Liver (tissue), 8 donors: ENCODE measurements at regions not wholly inside any gene's neighbourhood (a gene's known extent, or its start where the extent isn't known, plus 50 kb on each side); places are given as distances from the start of the nearest gene placed in this dataset.

Source experiments
- DNase-seq: peaks from one replicate; pipeline ENCODE4 v3.0.0-alpha.2; 2017; ENCODE audit warnings: low spot score
- H3K27ac ChIP-seq, 2 donors: one replicate each; pipeline ENCODE4 v1.7.0; 2013; ENCODE audit warnings: inconsistent platforms in 2 of 2, low read length in 2 of 2, control low read depth in 1 of 2, low read depth in 1 of 2, mild to moderate bottlenecking in 1 of 2
- H3K27me3 ChIP-seq, 4 donors: one replicate each; pipeline versions ENCODE4 v1.6.1 to v1.7.0; 2013; ENCODE audit warnings: low read length in 3 of 4, inconsistent platforms in 1 of 4, mild to moderate bottlenecking in 1 of 4, moderate library complexity in 1 of 4; ENCODE audit not compliant: control insufficient read depth in 4 of 4, insufficient read depth in 4 of 4
- H3K36me3 ChIP-seq, 4 donors: one replicate each; pipeline versions ENCODE4 v1.6.1 to v1.7.0; 2013; ENCODE audit warnings: low read length in 3 of 4, mild to moderate bottlenecking in 3 of 4, low read depth in 1 of 4, moderate library complexity in 1 of 4; ENCODE audit not compliant: control insufficient read depth in 4 of 4, insufficient read depth in 3 of 4
- H3K4me1 ChIP-seq, 4 donors: one replicate each; pipeline versions ENCODE4 v1.6.1 to v1.7.0; 2013; ENCODE audit warnings: low read length in 3 of 4, mild to moderate bottlenecking in 3 of 4, moderate library complexity in 1 of 4; ENCODE audit not compliant: control insufficient read depth in 4 of 4, insufficient read depth in 4 of 4
- H3K4me3 ChIP-seq, 3 donors: one replicate each; pipeline versions ENCODE4 v1.6.1 to v1.7.0; 2013; ENCODE audit warnings: low read length in 3 of 3, control low read depth in 1 of 3, low read depth in 1 of 3, mild to moderate bottlenecking in 1 of 3
- H3K9ac ChIP-seq, 2 donors: one replicate each; pipeline ENCODE4 v1.7.0; 2013; ENCODE audit warnings: low read length in 2 of 2, mild to moderate bottlenecking in 2 of 2, moderate library complexity in 2 of 2, control low read depth in 1 of 2, low read depth in 1 of 2
- H3K9me3 ChIP-seq, 4 donors: one replicate each; pipeline versions ENCODE4 v1.6.1 to v1.7.0; 2013; ENCODE audit warnings: low read length in 3 of 4; ENCODE audit not compliant: control insufficient read depth in 4 of 4
- ATF3 ChIP-seq: IDR thresholded peaks from 2 replicates; pipeline ENCODE4 v1.6.1; 2016; ENCODE audit warnings: antibody characterized with exemption
- CTCF ChIP-seq: fragments of 150-350 bp; IDR thresholded peaks from 2 replicates; pipeline ENCODE4 v1.5.1; 2017; ENCODE audit warnings: improper control_type of control experiment, low read depth, low read length; ENCODE audit not compliant: missing input control
- EGR1 ChIP-seq, 2 donors: IDR thresholded peaks; 2 replicates each; pipeline ENCODE4 v1.6.1; 2016 to 2018; ENCODE audit warnings: antibody characterized with exemption in 2 of 2, low read depth in 2 of 2
- FOXA1 ChIP-seq: IDR thresholded peaks from 2 replicates; pipeline ENCODE4 v1.6.1; 2016; ENCODE audit warnings: antibody characterized with exemption
- FOXA2 ChIP-seq: IDR thresholded peaks from 2 replicates; pipeline ENCODE4 v1.6.1; 2016; ENCODE audit warnings: antibody characterized with exemption
- GABPA ChIP-seq, 2 donors: IDR thresholded peaks in 1 of 2; conservative IDR thresholded peaks in 1 of 2; 2 replicates each; pipeline ENCODE4 v1.6.1; 2016; ENCODE audit warnings: antibody characterized with exemption in 2 of 2, mild to moderate bottlenecking in 1 of 2, moderate library complexity in 1 of 2
- HNF4A ChIP-seq, 2 donors: conservative IDR thresholded peaks; 2 replicates each; pipeline ENCODE4 v1.6.1; 2016; ENCODE audit warnings: antibody characterized with exemption in 2 of 2, mild to moderate bottlenecking in 2 of 2
- HNF4G ChIP-seq: IDR thresholded peaks from 2 replicates; pipeline ENCODE4 v1.6.1; 2016; ENCODE audit warnings: antibody characterized with exemption
- JUND ChIP-seq, 2 donors: IDR thresholded peaks; 2 replicates each; pipeline ENCODE4 v1.6.1; 2016; ENCODE audit warnings: antibody characterized with exemption in 2 of 2
- MAX ChIP-seq: IDR thresholded peaks from 2 replicates; pipeline ENCODE4 v1.6.1; 2016; ENCODE audit warnings: antibody characterized with exemption
- NR2F2 ChIP-seq: IDR thresholded peaks from 2 replicates; pipeline ENCODE4 v1.6.1; 2016; ENCODE audit warnings: antibody characterized with exemption
- RAD21 ChIP-seq, 2 donors: IDR thresholded peaks; 2 replicates each; pipeline ENCODE4 v1.6.1; 2016; ENCODE audit warnings: antibody characterized with exemption in 2 of 2, mild to moderate bottlenecking in 2 of 2
- REST ChIP-seq: IDR thresholded peaks from 2 replicates; pipeline ENCODE4 v1.6.1; 2016; ENCODE audit warnings: antibody characterized with exemption, mild to moderate bottlenecking
- RXRA ChIP-seq, 2 donors: IDR thresholded peaks; 2 replicates each; pipeline ENCODE4 v1.6.1; 2017 to 2018; ENCODE audit warnings: antibody characterized with exemption in 2 of 2, mild to moderate bottlenecking in 1 of 2
- SP1 ChIP-seq: IDR thresholded peaks from 2 replicates; pipeline ENCODE4 v1.6.1; 2018; ENCODE audit warnings: antibody characterized with exemption, mild to moderate bottlenecking
- TAF1 ChIP-seq: conservative IDR thresholded peaks from 2 replicates; pipeline ENCODE4 v1.6.1; 2016; ENCODE audit warnings: antibody characterized with exemption, mild to moderate bottlenecking
- YY1 ChIP-seq: IDR thresholded peaks from 2 replicates; pipeline ENCODE4 v1.6.1; 2016; ENCODE audit warnings: antibody characterized with exemption, mild to moderate bottlenecking
- ZBTB33 ChIP-seq: IDR thresholded peaks from 2 replicates; pipeline ENCODE4 v1.6.1; 2016; ENCODE audit warnings: antibody characterized with exemption
- WGBS: extraction: QIAGEN DNeasy Blood & Tissue Kit; methylation state at CpG from one replicate; pipeline ENCODE4 v1.1.7; 2013; 5-methylcytosine and 5-hydroxymethylcytosine counted together
- donor health status: healthy.
- donor health status: healthy.
- donor health status: healthy.
- donor health status: healthy.
- donor health status: healthy.

GRCh38 chrX:35665311-35665710 is 132.8 kb upstream of the MAGEB16 start:
- no peaks in the 10 kb centered on the region for H3K27me3 ChIP-seq
- no peaks in the 10 kb centered on the region for H3K4me1 ChIP-seq
- no peak for DNase-seq
- no peak overlapping the region for H3K27ac ChIP-seq
- no peaks in the 10 kb centered on the region for H3K9me3 ChIP-seq
- TF ChIP-seq TAF1 (no peak), MAX (no peak), JUND (IDR thresholded peaks at IDR 0.05) (no peak), YY1 (no peak), FOXA2 (no peak), CTCF (no peak), FOXA1 (no peak), REST (no peak), RXRA (IDR thresholded peaks at IDR 0.05) (no peak), HNF4G (no peak), GABPA (IDR thresholded peaks at IDR 0.05 in 1 of 2, conservative IDR thresholded peaks at IDR 0.05 in 1 of 2) (no peak), SP1 (no peak), HNF4A (conservative IDR thresholded peaks at IDR 0.05) (no peak), NR2F2 (no peak), ZBTB33 (no peak), RAD21 (IDR thresholded peaks at IDR 0.05) (no peak), ATF3 (no peak), EGR1 (IDR thresholded peaks at IDR 0.05; ENCODE audit: low read depth in 2 of 2) (no peak)
- no peak overlapping the region for H3K4me3 ChIP-seq
- H3K9ac ChIP-seq = no peak overlapping the region
- no peaks in the 10 kb centered on the region for H3K36me3 ChIP-seq

- H3K36me3 ChIP-seq = no peaks in the 10 kb centered on the region
- whole genome bisulfite sequencing = 80% methylated on average over 5 of the region's 5 CpGs
- H3K4me3 ChIP-seq = no peak overlapping the region
- H3K9me3 ChIP-seq = no peaks in the 10 kb centered on the region
- no peaks in the 10 kb centered on the region for H3K27me3 ChIP-seq
- H3K4me1 ChIP-seq = no peaks in the 10 kb centered on the region
- no peak for DNase-seq
- H3K9ac ChIP-seq = no peak overlapping the region
- H3K27ac ChIP-seq = no peak overlapping the region
- no peak for TF ChIP-seq REST
- no peak for TF ChIP-seq MAX
- no peak for TF ChIP-seq FOXA1
- no peak for TF ChIP-seq RAD21 (IDR thresholded peaks at IDR 0.05)
- no peak for TF ChIP-seq NR2F2
- TF ChIP-seq FOXA2 = no peak
- TF ChIP-seq JUND (IDR thresholded peaks at IDR 0.05) = no peak
- no peak for TF ChIP-seq YY1
- TF ChIP-seq TAF1 = no peak
- TF ChIP-seq CTCF = no peak
Measured at GRCh38 chrX:35670889-35671288, 127.3 kb upstream of the MAGEB16 start.
